Gastrocnemius medialis (tissue), 4 donors: ENCODE measurements at regions not wholly inside any gene's neighbourhood (a gene's known extent, or its start where the extent isn't known, plus 50 kb on each side); places are given as distances from the start of the nearest gene placed in this dataset.
"Not testable (repeated sequence)": the region's sequence is repeated elsewhere in the genome, so short reads cannot be mapped to it uniquely, and the experiment has no call there.

Experiments used
- ATAC-seq, 2 donors: fragments of 150-250 bp; one replicate each; pipeline ENCODE4 v1.9.1; 2016
- DNase-seq, 2 donors: peaks; one replicate each; pipeline ENCODE4 v3.0.0-alpha.2; 2019
- H3K27ac ChIP-seq, 4 donors: fragments of 200-600 bp; sonication (generic); 1 replicate in 1 of 4; 2 replicates in 3 of 4; pipeline ENCODE4 v1.5.1; 2016 to 2018; ENCODE audit warnings: mild to moderate bottlenecking in 2 of 4, moderate library complexity in 1 of 4
- H3K27me3 ChIP-seq, 3 donors: fragments of 200-600 bp; sonication (generic) in 2 of 3; 1 replicate in 1 of 3; 2 replicates in 2 of 3; pipeline versions ENCODE4 v1.5.1 to v1.6.0; 2016 to 2019; ENCODE audit warnings: mild to moderate bottlenecking in 1 of 3, moderate library complexity in 1 of 3
- H3K36me3 ChIP-seq, 2 donors: fragments of 200-600 bp; sonication (generic) in 1 of 2; one replicate each; pipeline ENCODE4 v1.5.1; 2017 to 2018
- H3K4me1 ChIP-seq, 2 donors: fragments of 200-600 bp; sonication (generic) in 1 of 2; one replicate each; pipeline ENCODE4 v1.5.1; 2016 to 2017; ENCODE audit warnings: mild to moderate bottlenecking in 2 of 2
- H3K4me3 ChIP-seq, 4 donors: fragments of 200-600 bp; sonication (generic) in 3 of 4; 1 replicate in 1 of 4; 2 replicates in 3 of 4; pipeline ENCODE4 v1.5.1; 2016 to 2019; ENCODE audit warnings: mild to moderate bottlenecking in 2 of 4
- H3K9me3 ChIP-seq, 3 donors: fragments of 200-600 bp; sonication (generic) in 2 of 3; 1 replicate in 1 of 3; 2 replicates in 2 of 3; pipeline ENCODE4 v1.5.1; 2016 to 2019
- CTCF ChIP-seq, 5 experiments: fragments of 450-650 bp in 3 of 5; fragments of 200-600 bp in 2 of 5; sonication (generic) in 2 of 5; IDR thresholded peaks in 4 of 5; conservative IDR thresholded peaks in 1 of 5; 1 replicate in 4 of 5; 2 replicates in 1 of 5; pipeline ENCODE4 v1.5.1; 2016 to 2019; ENCODE audit warnings: antibody characterized with exemption in 5 of 5, mild to moderate bottlenecking in 3 of 5, moderate library complexity in 3 of 5
- POLR2A ChIP-seq, 2 donors: fragments of 450-650 bp; IDR thresholded peaks; one replicate each; pipeline ENCODE4 v1.6.1; 2017; ENCODE audit warnings: antibody characterized with exemption in 2 of 2, mild to moderate bottlenecking in 2 of 2, moderate library complexity in 2 of 2
- in situ Hi-C, 4 donors: fragments of 200-750 bp; cut with MboI; loops; one replicate each; pipeline versions ENCODE4 v1.15.0 to v1.8.0; 2017; ENCODE audit warnings: low sequenced_read_pairs in 4 of 4
- intact Hi-C: fragments of 100-400 bp; cut with DNase I; formaldehyde crosslinking; loops from one replicate; pipeline ENCODE4 v1.15.1; 2023; ENCODE audit warnings: low total_unique reads

- no peak for ATAC-seq
- no peaks in the 10 kb centered on the region for H3K27me3 ChIP-seq
- in situ Hi-C loops = no loop called here
- H3K36me3 ChIP-seq = no peaks in the 10 kb centered on the region
- no peaks in the 10 kb centered on the region for H3K9me3 ChIP-seq
- DNase-seq = no peak
- H3K4me3 ChIP-seq = no peak overlapping the region
- TF ChIP-seq CTCF (IDR thresholded peaks at IDR 0.05 in 4 of 5, conservative IDR thresholded peaks at IDR 0.05 in 1 of 5) (no peak), POLR2A (IDR thresholded peaks at IDR 0.05) (no peak)
- no peaks in the 10 kb centered on the region for H3K4me1 ChIP-seq
- intact Hi-C loops = no loop called here
- no peak overlapping the region for H3K27ac ChIP-seq
Measured at GRCh38 chr11:38538866-38539680, 1941.0 kb upstream of the RAG2 start.

GRCh38 chr11:38530226-38530625, 1932.2 kb upstream of the RAG2 start:
- in situ Hi-C loops (no loop called here), intact Hi-C loops (no loop called here)
- no peak overlapping the region for H3K4me3 ChIP-seq
- no peaks in the 10 kb centered on the region for H3K27me3 ChIP-seq
- TF ChIP-seq CTCF (IDR thresholded peaks at IDR 0.05 in 4 of 5, conservative IDR thresholded peaks at IDR 0.05 in 1 of 5) (no peak), POLR2A (IDR thresholded peaks at IDR 0.05) (no peak)
- no peaks in the 10 kb centered on the region for H3K36me3 ChIP-seq
- DNase-seq = no peak
- H3K4me1 ChIP-seq = no peaks in the 10 kb centered on the region
- H3K27ac ChIP-seq = no peak overlapping the region
- no peak for ATAC-seq
- no peaks in the 10 kb centered on the region for H3K9me3 ChIP-seq

- no peak for ATAC-seq
- in situ Hi-C loops (no loop called here), intact Hi-C loops (no loop called here)
- TF ChIP-seq POLR2A (IDR thresholded peaks at IDR 0.05) (no peak), CTCF (IDR thresholded peaks at IDR 0.05 in 4 of 5, conservative IDR thresholded peaks at IDR 0.05 in 1 of 5) (no peak)
- H3K27ac ChIP-seq = no peak overlapping the region
- no peaks in the 10 kb centered on the region for H3K27me3 ChIP-seq
- DNase-seq = no peak
- H3K4me3 ChIP-seq = no peak overlapping the region
- H3K4me1 ChIP-seq = no peaks in the 10 kb centered on the region
- H3K9me3 ChIP-seq = no peaks in the 10 kb centered on the region
- H3K36me3 ChIP-seq = no peaks in the 10 kb centered on the region
Measured at GRCh38 chr11:38524945-38525344, 1926.9 kb upstream of the RAG2 start.

GRCh38 chr11:38517991-38518390, 1920.0 kb upstream of the RAG2 start:
- Histone ChIP-seq H3K27me3 (no peaks in the 10 kb centered on the region), H3K27ac (no peak overlapping the region), H3K4me1 (no peaks in the 10 kb centered on the region), H3K36me3 (no peaks in the 10 kb centered on the region), H3K4me3 (no peak overlapping the region), H3K9me3 (no peaks in the 10 kb centered on the region)
- intact Hi-C loops (no loop called here), in situ Hi-C loops (no loop called here)
- DNase-seq (no peak), ATAC-seq (no peak)
- TF ChIP-seq CTCF (IDR thresholded peaks at IDR 0.05 in 4 of 5, conservative IDR thresholded peaks at IDR 0.05 in 1 of 5) = no peak
- no peak for TF ChIP-seq POLR2A (IDR thresholded peaks at IDR 0.05)

- H3K36me3 ChIP-seq, intact Hi-C loops, H3K4me1 ChIP-seq, H3K27ac ChIP-seq, H3K27me3 ChIP-seq, in situ Hi-C loops, ATAC-seq, H3K4me3 ChIP-seq, DNase-seq, H3K9me3 ChIP-seq: not testable (repeated sequence)
Measured at GRCh38 chr11:38512830-38513229, 1914.8 kb upstream of the RAG2 start.
